Activated CD4-positive, alpha-beta T cell treated with anti-CD3 and anti-CD28 coated beads, Interleukin-2, amount 50 U/mL, for 48 hours (primary cell): ENCODE measurements at regions not wholly inside any gene's neighbourhood (a gene's known extent, or its start where the extent isn't known, plus 50 kb on each side); places are given as distances from the start of the nearest gene placed in this dataset.
"Not testable (repeated sequence)": the region's sequence is repeated elsewhere in the genome, so short reads cannot be mapped to it uniquely, and the experiment has no call there.

Experiments
- DNase-seq, 2 experiments: peaks; one replicate each; pipeline ENCODE4 v3.0.0-alpha.2; 2020

DNA sequence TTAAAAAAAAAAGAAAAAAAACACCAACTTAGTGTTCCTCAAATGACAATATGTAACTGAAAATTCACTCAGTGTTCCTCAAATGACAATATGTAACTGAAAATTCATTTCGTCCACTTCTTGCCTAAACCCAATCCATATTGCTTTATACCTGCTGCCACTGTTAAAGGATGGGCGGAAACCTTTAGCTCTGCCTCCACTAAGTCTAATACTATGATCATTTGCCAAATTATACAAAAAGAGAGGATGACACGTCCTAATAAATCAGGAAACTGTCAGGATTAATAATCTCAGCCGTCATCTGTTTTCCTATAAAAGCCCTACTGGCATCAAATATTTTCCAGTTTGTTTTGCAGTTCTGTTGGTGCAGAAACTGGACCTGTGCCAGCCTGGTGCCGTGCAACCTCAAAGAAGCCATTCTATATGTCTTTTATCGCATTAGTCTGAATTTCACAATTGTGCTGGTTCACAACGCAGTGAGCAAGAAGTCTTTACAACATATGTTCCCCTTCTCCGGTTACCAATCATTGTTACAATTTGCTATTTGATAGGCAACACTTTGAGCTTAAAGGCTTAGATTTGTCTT lies 160.4 kb upstream of the KCNH8 start:
- no peak for DNase-seq

DNA sequence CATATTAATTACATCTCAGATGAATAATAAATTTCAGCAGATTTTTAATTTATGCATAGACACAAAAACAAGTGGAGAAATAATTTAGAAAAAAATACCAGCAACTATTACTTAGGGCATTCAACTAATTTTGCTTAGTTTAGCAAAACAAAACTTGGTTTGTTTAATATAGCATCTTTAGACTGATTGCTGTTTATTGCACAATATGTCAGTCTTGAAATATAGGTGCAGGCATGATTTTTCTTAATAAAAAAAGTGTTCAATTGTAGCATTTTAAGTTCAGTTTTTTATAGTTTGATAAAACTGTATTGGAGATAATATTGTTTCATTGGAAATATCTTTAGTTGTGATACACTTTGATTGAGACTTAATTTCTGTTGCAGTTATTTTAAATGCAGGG lies 161.2 kb upstream of the KCNH8 start:
- no peak for DNase-seq

DNA sequence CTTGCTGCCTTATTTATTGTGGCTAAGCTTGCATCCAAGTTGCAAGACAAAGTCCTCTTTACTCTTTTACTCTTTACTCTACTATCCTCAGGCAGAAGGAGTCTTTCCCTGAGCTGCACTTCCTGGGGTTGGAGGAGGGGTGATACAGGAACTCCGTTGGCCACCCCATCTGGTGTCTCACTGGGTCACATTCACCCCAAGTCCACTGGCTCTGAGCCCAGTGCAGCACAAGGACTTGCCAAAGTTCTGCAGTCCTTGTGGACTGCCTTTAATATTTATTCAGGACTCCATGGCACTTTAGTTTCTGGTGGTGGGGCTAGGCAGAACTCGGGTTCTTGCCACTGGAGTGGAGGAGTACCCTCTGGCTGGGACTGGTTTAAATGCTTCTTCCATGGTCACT lies 165.4 kb upstream of the KCNH8 start:
- DNase-seq: no peak

DNA sequence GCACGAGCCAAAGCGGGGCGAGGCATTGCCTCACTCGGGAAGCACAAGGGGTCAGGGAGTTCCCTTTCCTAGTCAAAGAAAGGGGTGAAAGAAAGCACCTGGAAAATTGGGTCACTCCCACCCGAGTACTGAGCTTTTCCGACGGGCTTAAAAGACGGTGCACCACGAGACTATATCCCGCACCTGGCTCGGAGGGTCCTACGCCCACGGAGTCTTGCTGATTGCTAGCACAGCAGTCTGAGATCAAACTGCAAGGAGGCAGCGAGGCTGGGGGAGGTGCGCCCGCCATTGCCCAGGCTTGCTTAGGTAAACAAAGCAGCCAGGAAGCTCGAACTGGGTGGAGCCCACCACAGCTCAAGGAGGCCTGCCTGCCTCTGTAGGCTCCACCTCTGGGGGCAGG lies 172.2 kb upstream of the KCNH8 start:
- not testable (repeated sequence) for DNase-seq

DNA sequence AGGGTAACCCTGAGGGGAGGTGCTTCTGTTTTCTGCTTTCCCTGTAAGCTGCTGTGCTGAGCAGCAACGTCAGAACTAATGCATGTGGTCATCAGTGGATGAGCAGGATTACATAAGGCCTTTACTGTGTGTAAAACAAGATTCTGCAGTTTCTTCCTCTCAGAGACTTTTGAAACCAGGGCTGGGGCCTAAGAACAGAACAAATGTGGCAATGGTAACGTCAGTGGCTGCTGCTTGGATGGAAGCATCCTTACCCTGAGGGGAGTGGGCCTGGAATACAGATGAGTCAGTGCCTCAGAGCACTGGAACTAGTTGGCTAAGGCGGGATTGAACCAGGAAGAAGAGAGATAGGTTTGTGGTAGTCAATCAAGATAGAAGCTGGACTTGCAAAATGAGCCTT lies 180.2 kb upstream of the KCNH8 start:
- DNase-seq: no peak

DNA sequence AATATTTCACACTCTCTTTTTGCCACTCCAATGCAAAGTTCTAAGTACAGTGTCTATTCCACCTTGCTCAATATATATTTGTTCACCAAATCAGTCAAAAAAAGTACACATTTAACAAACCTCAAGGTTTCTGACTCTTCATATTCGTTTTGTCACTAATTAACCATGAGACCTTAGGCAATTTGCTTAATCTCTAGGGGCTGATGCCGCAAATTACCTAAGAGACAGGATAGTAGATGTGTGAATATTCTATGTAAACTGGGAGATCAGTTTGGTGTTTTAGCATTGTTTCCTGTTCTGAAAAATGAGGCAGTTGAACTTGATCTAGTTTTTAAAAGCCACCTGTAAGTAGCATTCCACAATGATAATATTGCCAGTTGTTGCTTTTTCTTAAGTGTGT lies 182.5 kb upstream of the KCNH8 start:
- no peak for DNase-seq

DNA sequence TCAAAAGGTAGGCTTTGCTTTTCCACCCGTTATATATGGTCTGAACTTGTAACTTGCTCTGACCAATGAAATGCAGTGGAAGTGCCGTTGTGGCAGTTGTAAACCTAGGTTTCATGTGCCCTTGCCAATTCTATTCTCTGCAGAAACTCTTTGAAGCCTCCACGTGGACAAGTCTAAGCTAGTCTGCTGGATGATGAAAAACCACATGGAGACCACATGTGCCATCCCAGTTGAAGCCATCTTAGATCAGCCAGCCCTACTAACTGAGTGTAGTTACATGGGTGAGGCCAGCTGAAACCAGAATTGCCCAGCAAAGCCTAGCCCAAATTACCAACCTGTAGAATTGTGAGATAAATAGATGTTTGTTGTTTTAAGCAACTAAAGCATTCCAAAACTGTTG lies 183.7 kb upstream of the KCNH8 start:
- DNase-seq: no peak

DNA sequence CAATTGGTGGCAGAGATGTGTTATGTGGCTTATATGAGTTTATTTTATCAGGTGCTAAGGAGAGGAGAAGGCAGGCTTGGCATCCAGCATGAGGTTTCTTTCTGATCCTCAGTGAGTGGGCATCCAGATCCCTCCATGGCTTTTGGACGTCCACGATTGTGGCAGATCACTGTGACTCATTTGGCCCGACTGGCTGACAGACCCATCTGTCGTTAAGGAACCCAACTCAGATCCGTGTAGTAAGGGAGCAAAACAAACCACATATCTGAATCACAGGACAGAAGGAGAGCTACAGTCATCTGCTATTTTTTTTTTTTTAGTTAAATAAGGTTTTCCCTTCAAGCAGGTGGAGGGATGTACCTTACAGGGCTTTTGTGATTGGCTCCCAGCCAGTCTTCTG lies 197.0 kb upstream of the KCNH8 start:
- DNase-seq: no peak

DNA sequence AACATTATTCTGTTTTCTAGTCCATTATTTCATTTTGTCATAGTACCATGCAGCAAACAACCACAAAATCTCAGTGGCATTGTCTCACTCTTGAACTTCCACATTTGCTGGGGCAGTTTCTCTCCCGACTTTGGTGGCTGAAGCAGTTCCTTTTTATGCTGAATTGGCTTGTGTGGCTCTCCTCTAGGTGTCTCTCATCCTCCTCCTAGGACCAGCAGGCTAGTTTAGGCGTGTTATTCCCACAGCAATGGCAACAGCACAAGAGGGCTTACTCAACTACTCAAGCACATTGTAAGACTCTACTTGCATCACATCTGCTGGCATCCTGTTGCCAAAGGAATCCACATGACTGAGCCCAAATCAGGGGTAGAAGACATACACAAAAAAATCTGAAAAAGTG lies 201.8 kb upstream of the KCNH8 start:
- no peak for DNase-seq

DNA sequence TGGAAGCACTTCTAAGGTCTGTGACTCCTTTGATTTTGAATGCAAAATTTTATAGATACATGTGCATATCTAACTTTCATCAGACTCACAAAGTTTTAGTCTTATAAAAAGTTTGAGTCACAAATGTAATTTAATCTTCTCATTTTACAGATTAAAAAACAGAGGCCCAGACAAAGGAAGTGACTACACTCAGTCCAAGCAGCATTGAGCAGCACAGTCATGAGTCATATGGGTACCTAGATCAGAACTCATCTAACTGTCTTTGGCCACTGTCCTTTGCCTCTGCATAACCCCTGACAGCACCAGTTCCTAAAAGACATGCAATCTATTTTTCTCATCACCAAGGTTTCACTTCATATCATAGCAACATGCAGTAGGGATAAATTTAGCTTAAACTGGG lies 210.7 kb upstream of the KCNH8 start:
- no peak for DNase-seq

DNA sequence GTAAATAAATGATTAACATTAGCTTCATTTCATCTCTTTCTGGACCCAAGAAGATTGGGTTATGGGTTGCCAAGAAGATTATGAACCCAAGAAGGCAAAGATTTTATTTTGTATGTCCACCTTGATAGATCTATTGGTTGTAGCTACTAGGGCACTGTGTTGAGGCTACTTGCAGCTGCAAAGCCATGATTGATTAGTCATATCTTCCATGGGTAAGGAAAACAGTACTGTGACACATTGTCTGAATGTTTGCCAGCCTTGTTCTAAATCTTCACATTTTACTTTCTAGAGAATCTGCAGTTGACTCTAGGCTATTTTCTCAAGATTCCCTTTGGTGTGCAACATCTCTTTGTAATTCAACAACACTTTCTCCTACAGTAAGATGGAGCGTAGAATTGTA lies 229.2 kb upstream of the KCNH8 start:
- no peak for DNase-seq

DNA sequence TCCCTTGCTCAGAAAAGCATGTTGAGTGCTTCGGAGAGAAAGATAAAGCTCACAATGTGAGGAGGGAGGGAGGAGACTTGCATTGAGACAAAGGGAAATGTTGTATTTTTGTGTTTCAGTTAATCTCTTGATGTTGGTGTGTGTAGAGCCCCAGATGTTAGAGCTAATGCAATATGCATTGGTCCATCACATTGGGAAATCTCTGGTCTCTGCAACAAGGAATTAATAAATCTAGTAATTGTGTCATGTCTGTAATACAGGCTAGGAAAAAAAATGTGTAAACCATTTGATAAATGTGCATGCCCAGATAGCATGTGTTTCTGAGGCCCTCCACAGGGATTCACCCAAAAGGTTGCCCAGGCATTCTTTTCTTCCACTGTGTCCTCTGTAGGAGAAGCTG lies 230.4 kb upstream of the KCNH8 start:
- DNase-seq: no peak

DNA sequence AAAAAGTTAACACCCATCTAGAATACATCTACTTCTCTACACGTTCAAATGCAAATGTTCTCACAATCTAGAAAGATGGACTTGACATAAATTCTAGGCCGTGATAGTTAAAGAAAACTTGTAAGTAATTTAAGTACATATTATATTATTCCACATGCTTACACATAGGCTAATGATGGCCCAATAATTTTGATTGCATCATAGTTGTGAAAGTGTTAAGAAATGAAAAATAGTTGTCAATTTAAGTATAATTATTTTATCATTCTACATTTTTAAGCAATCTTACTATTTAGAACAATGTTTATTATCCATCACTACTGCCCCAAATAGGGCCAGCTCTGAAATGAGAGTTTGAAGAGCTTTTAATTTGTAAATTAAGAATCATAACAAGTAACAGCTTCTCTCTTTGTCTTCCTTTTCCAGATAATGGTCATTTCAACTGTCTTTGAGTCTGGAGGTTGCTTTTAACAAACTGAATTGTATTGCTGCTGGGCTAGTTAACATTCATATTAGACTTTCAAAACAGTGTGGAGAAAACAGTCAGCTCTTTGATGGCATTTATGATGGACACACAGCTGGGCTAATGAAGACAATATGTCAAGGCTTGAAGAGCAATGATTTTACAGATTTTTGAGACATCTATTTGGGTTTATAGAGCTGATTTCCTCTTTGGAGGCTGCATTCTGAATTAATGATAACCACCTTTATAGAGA lies 246.1 kb upstream of the KCNH8 start:
- DNase-seq: no peak

DNA sequence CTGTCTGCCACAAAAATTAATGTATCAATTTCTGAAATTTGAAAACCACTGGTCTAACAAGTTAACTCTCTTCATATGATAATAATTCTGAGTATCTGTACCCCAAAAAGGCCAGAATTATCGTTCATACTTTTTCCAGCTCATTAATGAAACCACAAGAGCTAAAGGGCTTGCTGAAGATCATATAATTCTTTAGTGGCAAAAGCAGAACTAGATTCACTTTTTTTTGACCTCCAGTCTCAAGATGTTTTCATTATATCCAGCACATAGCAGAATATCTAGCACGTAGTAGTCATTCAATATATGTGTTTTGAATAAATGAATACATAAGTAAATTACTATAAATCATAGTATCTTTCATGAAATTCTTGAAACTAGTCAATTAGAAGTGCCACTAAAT lies 246.7 kb upstream of the KCNH8 start:
- no peak for DNase-seq

DNA sequence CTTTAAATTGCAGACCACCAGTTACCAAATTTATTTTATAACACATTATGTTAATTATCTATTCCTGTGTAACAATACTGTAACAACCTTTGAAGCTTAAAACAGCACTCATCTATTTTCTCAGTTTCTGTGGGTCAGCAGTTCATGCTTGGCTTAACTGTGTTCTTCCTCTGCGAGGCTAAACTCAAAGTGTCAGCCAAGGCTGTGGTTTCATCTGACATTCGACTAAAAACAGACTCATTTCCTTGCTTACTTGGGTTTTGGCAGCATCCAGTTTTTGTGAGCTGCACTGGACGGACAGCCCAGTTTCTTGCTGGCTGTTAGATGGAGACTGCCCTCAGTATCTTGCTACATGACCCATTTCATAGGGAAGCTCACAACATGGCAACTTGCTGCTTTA lies 247.3 kb upstream of the KCNH8 start:
- DNase-seq: no peak

DNA sequence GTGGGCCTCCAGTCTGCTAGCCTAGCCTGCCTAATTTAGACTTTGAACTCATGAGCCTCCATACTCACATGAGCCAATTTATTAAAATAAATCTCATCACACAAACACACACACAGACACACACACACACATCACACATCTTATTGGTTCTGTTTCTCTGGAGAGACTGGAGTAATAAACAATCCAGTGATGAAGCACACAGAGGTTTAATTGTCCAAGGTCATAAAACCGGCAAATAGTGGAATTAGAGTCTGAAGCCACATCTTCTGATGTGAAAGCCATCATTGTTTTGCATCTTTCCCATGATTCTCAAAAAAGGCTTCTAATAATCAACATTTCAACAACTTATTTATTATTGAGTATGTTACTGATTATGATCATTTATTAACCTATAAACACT lies 249.4 kb upstream of the KCNH8 start:
- DNase-seq: no peak

DNA sequence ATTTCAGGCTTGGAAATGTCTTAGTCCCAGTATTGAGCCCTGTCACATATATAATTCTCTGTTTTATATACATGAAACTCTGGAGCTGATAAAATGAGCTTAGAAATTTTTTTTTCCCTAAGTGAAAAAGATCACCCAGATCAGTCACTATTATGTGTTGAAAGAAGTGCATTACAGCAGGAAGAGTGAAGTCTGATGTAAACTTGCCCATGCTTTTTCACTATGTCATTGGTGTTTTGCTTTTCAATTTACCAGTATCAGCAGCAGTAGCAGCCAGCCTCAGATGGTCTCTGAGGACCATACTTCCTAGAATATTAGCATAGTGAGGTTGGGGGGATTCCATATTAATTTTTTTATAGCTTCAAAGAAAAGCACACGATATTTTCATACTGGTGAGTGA lies 255.6 kb upstream of the KCNH8 start:
- DNase-seq: no peak

DNA sequence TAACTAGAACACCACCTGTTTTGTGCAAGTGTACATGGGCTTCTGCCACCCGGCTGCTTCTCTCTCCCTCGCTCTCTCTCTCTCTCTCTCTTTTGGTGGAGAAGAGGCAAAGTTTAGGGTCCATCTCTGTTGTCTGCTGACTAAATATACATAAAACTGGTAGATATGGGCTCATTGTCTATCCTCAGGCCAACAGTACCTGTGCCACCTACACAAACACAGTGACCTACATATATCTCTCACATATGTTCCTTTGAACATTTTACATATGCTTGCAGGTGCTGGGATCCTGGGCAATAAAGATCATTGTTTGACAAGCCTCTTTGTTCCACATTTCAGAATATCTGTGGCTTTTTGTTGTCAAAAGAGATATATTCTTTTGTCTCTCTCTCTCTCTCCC lies 256.3 kb upstream of the KCNH8 start:
- no peak for DNase-seq

DNA sequence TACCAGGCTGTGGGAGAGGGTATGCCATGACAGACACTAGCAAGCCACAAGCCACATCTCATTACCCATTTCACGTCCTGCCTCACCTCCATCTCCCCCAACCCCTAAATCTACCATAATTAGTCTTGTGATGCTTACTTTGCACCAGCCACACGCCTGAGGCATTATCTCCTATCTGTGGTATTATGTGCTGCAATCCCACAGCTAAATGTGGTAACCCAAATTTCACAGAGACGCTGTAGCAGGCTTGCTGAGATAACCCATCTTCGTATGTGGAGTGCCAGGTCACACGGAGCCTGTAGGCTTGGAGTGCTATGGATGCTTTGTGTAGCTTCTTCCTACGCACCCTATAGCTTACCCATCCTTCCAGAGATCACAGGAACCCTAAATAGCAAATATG lies 256.7 kb upstream of the KCNH8 start:
- DNase-seq: peak in 1 of 2 experiments; percentile 12

DNA sequence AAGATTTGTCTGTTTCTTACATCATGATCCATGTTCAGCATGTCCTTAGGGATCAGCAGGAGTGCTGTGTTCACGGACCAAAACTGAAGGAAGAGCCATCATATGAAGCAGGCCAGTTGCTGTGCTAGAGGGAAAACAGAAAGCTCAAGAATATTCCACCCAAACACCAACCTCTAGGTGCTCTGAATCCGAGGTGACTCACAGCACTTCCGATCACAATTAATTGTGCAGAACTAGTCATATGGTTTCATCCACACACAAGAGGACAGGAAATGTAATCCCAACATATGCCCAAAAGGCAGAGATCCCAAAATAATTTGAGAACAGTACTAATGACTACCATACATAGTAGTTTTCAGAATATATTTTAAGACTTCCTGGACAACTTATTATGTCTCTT lies 257.9 kb upstream of the KCNH8 start:
- no peak for DNase-seq

DNA sequence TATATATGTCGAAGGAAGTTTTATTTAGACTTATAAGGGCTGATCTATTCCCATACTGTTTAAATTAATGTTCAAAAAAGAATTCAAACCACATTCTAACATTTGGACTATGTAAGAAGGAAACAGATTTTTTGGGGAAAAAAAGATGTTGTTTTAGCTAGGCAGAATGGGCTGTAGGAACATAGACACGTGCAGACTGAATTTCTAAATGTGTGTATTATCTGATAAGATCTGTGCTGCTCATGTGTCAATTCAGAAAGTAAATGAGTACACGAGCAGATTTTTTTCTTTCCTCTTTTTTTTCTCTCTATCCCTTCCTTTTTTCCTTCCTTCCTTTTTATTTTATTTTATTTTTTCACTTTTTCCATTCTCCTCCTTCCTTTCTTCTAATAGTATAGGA lies 259.5 kb upstream of the KCNH8 start:
- no peak for DNase-seq

DNA sequence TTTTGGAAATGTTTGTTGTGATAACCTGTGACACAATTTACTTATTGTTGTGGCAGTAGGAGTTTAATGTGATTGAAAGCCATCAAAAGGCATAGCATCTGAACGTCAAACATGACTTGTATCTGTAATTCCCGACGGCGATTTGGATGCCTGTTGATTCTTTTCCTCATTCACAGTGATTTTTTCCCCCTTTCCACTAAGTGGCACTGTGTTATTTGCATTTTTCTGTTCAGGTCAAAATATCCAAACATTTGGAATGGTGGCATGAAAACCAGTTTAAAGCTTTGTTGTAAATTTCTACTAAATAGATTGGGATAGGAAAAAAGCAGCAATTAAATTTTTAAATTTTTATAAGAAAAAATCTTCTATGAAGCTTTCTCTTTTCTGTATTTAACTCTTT lies 259.9 kb upstream of the KCNH8 start:
- no peak for DNase-seq

DNA sequence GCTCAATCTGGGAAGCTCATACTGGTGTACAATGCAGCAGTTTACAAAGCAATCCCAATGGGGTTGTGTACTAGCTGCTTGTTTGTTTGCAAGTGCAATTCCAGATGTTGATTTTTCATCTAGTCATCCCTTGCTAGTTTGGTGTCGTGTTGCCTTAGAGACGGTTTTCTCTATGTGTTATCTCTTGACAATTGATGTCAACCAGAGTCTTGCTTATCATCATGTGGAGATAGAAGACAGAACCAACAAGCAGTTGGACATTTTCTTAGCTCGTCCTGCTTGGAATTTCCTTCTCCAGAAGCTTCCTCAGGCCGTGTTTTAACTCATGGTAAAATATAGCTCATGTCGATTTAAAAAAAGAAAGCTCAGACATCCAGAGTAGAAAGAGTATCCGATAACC lies 262.0 kb upstream of the KCNH8 start:
- DNase-seq: no peak

DNA sequence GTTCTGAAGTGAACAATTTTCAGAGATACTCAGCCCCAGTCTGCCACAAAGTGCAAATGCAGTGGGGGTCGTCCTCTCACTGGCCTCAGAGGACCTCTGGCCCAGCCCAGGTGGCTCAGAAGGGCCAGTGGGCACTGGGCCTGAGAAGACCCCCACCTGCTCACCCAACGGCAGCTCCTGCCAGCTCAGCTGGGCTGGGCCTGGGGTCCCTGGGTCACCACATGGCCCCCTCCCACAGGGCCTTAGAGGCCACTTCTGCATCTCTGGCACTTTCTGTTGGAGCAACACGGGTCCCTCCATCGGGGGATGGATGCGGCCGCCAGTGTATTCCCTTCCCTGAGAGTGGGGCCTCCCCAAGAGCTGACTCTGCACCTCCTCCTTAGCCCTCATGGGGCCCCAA lies 262.7 kb upstream of the KCNH8 start:
- no peak for DNase-seq

DNA sequence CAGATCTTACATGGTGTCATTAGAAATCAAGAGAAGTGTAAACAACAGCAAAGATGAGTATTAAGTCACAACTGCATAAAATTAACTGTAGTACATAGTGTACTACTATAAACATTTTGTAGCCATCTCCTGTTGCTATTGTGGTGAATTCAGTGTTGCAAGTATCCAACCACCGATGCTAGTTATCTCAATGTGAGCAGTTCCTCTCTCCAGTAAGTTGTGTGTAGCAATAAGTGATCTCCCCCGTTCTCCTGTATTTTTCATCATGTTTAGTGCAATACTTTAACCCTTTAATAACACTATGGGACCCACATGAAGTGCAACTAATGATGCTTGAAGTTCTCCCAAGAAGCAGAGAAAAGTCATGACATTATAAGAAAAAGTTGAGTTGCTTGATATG lies 264.7 kb upstream of the KCNH8 start:
- no peak for DNase-seq
